Epithelial cell of proximal tubule (primary cell): ENCODE measurements at regions not wholly inside any gene's neighbourhood (a gene's known extent, or its start where the extent isn't known, plus 50 kb on each side); places are given as distances from the start of the nearest gene placed in this dataset.

Experiments used
- DNase-seq: peaks from one replicate; pipeline ENCODE4 v3.0.0-alpha.2; 2011; ENCODE audit warnings: low read depth
- H3K4me3 ChIP-seq: 2 replicates; pipeline ENCODE4 v1.5.1; 2011; ENCODE audit warnings: low read depth, mild to moderate bottlenecking, low read length
- CTCF ChIP-seq: conservative IDR thresholded peaks from 2 replicates; pipeline ENCODE4 v1.5.1; 2012; ENCODE audit warnings: low read depth, mild to moderate bottlenecking, low read length

DNA sequence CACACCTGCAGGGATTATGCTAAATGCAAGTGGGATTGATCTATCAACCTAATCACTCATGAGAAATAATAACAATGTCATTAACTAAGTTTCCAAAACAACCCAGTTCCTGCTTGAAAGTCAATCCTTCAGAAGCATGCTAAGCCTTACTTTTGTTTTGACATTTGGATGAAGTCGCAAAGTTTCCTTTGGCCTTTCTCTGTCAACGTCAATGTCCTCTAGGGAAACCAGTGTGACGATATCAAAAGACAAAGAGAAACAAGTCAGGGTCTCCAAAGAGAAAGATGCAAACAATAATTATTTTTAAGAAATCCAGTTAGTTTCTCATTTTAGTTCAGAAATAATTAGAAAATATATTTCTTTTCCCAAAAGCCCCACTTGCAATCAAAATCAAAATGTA lies 86.7 kb upstream of the SRD5A3 start:
- TF ChIP-seq CTCF: no peak
- H3K4me3 ChIP-seq: no peak overlapping the region
- DNase-seq: no peak

DNA sequence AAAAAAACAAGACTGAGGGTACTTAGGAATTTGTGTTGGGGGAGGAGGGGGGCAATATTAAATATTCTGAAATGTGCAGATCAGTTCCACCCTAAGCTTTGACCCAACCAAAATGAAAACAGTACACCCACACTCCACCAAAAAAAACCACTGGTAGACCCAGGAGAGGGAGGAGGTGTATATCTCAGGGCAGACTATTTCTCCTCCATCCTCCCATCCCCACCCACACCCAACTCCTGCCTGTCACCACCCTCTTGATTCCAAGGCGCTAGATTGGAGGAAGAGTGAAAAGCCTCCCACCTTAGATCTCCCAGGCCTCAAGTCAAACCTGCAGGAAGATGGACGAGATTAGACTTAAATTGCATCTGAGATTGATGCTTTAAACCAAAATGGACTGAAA lies 76.6 kb upstream of the SRD5A3 start:
- H3K4me3 ChIP-seq: no peak overlapping the region
- TF ChIP-seq CTCF: no peak
- no peak for DNase-seq

- no peak for DNase-seq
- TF ChIP-seq CTCF: no peak
- no peak overlapping the region for H3K4me3 ChIP-seq
Observed at GRCh38 chr4:55269995-55270394, 76.0 kb upstream of the SRD5A3 start.

GRCh38 chr4:55270481-55270880 lies 75.6 kb upstream of the SRD5A3 start:
- no peak for TF ChIP-seq CTCF
- no peak for DNase-seq
- no peak overlapping the region for H3K4me3 ChIP-seq

- no peak for DNase-seq
- TF ChIP-seq CTCF: no peak
- no peak overlapping the region for H3K4me3 ChIP-seq
Observed at GRCh38 chr4:55272102-55272501, 73.9 kb upstream of the SRD5A3 start.

DNA sequence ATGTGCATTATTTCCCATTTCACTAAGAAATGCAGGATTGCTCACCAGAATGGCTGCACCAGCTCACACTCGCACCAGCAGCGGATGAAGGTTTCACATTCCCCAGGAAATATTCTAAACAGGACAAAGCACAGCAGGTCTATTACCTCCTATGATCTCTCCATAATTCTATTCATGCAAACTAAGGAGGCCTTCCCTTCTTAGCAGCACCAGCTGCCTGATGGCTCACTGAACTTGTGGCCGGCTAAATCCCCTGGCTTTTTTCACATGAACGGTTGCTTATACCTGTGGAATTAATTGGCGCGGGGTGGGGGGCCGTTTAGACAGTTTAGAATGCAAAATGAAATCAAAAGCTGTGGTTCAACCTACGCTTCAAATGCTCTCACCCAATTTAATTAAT lies 73.5 kb upstream of the SRD5A3 start:
- no peak for DNase-seq
- TF ChIP-seq CTCF: no peak
- no peak overlapping the region for H3K4me3 ChIP-seq

DNA sequence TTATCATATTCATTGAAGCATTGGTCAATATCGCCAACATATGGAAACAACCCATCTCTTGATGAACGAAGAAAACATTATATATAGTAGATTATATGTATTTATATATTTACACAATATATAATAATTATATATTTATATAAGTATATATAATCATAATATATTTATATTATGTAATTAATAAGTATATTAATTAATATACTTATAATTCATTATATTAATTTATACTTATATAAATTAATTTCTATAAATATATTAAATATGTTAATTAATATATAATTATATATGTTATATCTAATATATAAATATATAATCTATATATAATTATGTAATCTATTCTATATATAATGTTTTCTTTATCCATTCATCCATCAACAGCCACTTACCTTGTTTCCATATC lies 69.0 kb upstream of the SRD5A3 start:
- no peak for DNase-seq
- no peak for TF ChIP-seq CTCF
- no peak overlapping the region for H3K4me3 ChIP-seq
